HG03175 (cell line): ENCODE measurements at regions not wholly inside any gene's neighbourhood (a gene's known extent, or its start where the extent isn't known, plus 50 kb on each side); places are given as distances from the start of the nearest gene placed in this dataset.

Experiments
- ATAC-seq: cut with Tn5 transposase; IDR thresholded peaks from one replicate; pipeline ENCODE4 v1.9.1; 2021; ENCODE audit warnings: mild to moderate bottlenecking, moderate library complexity; ENCODE audit not compliant: unreplicated experiment

DNA sequence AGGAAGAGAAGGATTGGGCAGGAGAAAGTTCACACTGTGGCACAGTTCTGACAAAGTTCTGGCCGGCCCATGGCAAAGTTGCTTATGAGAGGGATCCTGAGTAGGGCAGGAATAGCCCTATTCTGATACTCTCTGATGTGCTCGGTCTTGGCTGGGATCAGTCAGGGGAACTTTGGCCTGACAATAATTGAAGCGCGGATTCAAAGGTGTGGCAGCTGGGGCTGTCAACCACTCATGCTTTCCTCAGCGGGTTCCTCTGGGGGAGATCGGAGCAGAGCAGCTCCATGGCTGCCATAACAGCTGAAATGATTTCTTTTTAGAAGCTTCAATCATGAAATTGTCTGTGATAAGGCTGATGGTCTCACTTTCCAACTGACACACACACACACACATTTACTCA lies 714.1 kb downstream of the DHX35 start:
- ATAC-seq, result no peak

DNA sequence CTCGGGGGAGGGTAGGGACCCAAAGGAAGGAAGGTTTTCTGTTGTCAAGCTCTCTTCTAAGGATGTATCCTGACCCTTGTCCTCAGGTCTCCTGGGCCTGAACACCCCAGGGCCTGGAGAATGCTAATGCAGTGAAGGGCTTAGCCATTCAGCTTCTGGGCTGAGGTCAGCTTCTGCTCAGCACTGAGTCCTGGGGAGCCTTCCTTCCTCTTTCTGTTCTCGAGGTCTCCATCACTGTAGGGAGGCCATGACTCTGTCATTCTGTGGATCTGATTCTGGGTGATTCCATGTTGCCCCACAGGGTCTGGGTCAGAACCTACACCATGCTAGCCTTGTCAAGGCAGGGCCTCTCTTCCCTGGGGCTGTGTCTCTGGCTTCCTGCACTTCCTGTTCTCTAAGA lies 712.7 kb downstream of the DHX35 start:
- no peak for ATAC-seq

DNA sequence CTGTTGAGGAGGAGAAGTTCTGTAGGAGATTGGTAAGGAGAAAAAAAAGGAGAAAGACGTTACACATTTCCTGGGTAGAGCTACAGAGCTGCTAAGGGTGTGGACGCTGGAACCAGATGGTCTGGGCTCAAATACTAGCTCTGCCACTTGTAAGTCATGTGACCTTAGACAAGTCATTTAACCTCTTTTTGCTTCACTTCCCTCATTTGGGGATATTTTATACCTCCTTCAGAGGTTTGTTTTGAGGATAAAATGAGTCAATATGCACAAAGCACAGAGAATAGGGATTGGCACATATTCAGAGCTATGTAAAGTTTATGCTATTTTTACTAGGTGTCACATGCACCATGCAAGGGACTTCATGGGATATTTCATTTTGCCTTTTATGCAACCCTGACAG lies 708.8 kb downstream of the DHX35 start:
- no peak for ATAC-seq

DNA sequence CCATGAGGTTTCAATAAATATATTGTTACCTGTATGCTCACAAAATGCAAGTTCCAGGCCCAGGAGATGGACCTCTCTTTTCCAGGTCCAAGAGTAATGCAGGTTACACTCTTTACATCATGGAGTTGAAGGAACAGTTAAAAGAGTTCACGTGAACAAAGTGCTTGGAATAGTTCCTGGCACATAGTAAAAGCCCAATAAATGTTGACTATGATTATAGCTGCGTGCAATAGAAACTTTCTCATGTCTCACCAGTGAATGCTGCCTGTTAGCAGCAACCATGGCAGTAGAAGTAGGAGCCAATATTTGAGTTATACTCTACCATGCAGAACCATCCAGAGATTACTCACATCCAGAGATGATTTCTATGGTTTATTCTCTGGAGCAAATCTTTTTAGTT lies 707.5 kb downstream of the DHX35 start:
- ATAC-seq, result no peak

DNA sequence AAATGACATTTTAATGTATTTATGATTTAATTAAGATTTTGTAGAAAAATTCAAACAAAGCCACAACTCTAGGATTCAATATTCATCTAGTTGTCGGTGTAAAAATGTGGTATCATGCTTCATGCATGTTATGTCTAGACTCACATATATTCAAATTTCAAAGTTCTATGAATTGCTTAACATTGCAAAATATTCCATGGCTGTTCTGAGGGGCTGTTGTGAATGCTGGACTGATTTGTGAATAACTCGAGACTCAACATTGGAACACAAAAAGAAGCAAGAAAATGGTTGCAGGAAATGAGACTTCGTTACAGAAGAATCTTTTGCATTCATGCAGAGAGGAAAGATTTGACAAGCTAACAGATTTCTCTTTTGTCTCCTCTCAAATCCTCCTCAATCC lies 705.9 kb downstream of the DHX35 start:
- ATAC-seq, result no peak

DNA sequence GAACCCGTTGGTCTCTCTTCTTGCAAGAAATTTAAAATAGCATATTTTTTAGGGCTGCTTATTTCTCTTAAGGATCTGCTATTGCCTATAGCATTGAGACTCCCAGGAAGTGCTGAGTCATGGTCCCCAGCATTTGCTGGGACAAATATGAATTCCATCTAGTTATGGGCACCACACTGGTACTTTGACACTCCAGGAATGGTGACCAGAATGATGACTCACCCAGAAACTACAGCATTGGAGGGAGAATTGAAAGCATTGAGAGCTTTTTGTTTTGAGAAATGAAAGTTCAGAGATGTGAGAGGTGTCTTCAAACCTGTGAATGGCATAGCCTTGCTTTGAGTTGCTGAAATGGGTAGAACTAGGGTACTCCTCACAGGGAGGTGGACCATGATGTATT lies 699.7 kb downstream of the DHX35 start:
- ATAC-seq, result no peak

DNA sequence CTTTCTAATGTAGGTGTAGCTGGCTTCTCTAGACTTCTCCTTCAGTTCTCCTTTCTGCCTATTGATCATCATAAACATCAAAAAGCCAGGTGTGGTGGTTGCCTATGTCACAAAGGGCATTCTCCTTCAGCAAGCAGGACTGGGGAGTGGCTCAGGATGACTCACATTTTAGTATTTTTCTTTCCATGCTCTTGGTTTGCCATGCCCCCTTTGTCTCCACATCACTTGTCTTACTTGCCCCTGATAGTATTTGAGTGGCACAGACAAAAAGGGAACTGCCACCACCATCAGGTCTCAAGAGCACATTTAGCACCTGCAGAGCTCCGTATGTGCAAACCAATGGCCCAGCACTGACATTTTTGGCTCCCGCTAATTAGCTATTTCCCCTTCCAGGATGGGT lies 698.8 kb downstream of the DHX35 start:
- no peak for ATAC-seq

DNA sequence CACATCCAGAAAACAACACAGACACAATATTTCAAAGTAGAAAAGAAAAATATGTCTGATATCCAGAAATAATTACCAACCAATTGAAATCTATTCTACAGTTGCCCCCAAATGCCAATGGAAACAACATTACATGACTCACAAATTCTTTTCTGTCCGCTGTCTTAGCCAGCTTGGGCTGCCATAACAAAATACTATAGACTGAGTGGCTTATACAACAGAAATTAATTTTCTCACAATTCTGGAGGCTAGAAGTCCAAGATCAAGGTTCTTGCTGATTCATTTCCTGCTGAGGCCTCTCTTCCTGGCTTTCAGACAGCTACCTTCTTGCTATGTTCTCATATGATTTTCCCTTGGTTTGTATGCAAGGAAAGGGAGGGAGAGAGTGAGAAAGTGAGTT lies 698.1 kb downstream of the DHX35 start:
- ATAC-seq, result no peak

DNA sequence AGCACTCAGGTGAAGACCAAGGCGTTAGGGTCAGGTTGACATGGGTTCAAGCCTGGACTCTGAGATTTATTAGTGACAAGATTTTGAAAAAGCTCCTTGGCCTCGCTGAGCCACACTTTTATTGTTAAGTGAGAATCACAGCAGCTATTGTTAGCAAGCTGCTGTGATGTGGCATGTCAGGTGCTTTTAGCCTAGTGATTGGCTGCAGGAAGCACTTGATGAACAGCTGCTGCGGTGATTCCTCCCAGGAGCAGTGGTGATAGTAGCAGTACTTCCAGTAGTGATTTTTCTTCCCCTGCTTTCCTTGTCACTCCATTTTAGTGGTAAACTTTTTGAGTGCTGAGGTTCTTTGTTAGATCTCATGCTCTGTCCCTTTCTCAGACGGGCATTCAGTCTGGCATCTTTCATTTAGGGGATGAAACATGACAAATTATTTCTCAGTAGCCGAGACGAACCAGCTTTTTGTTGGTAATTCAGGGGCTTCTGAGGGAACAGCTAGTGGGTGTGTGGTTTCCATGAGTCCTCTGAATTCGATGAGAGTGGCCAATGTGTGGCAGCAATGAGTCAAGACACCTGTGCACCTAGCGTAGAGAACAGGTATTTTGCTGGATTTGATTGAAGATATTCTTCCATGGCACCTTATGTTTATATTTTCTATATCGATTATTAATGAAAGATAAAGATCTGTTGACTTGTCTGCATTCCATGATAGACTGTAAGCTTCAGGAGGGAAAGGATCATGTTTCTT lies 696.7 kb downstream of the DHX35 start:
- no peak for ATAC-seq

DNA sequence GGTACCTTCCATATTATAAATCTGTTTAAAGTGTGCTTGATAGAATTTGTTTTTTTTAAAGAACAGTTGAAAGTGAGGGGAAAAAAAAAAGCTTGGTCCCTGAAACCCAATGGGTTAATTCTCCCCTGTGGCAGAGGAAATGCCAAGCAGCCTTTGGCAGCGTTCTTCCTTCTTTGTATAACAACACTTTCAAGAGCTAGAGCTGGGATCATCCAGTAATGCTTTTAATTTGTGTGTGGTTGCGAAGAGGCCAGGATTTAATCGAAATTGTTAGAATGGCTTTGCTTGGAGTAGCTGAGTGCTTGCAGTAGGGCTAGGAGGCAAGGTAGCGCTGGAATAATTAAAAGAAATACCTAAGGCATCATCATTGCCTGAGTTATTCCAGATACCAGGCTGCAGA lies 692.0 kb downstream of the DHX35 start:
- no peak for ATAC-seq

DNA sequence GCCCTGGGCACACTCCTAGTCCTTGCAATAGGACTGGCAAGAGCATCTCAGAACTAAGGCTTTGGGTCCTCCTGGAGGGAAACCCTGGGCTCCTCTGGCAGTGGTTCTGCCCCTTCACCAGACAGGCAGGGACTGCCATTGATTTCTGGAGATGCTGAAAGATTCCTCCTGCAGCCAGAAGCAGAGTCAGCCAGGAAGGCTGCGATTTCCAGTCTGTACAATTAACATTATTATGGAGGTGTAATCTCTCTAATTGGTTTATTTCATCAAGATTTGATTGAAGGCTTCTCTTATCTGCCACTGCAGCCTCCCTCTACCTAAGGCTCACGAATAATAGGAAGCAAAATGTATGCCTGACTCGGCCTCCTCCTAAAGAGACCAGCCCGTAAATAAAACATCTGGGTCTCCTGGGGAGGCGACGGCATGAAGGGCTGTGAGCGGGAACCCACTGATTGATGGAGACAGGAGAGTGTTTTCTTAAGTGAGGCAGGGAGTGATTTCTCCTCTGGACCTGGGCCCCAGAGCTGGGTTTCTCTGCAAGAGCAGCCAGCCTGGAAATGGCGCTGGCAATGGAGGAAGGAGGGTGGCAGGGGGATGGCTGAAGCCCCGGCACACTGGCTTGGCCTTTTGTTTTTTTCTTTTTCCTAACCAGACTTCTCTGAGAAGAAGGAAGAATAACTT lies 689.6 kb downstream of the DHX35 start:
- no peak for ATAC-seq

DNA sequence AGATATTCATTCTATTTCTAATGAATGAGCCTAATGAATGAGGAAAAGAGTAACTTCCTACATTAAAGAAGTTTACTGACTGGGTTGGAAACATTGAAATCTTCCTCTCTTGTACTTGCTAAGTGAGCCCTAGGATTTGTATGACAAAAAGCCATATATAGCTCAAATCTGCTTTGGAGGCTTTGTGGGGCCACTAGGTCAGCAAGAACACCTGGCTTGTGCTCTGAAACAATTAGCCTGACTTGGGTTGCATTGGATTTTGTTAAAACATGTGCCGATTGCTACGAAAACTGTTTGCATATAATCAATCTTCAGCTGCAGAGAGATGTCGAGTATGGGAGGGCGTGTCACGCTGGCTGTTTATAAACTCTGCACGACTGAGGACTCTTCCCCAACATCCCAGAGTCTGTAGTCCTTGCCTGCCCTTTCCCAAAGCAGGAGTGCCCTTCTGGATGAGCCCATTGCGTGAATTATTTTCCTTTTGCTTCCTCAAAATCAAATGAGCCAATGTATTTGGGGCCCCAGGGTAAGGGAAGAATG lies 684.8 kb downstream of the DHX35 start:
- no peak for ATAC-seq

DNA sequence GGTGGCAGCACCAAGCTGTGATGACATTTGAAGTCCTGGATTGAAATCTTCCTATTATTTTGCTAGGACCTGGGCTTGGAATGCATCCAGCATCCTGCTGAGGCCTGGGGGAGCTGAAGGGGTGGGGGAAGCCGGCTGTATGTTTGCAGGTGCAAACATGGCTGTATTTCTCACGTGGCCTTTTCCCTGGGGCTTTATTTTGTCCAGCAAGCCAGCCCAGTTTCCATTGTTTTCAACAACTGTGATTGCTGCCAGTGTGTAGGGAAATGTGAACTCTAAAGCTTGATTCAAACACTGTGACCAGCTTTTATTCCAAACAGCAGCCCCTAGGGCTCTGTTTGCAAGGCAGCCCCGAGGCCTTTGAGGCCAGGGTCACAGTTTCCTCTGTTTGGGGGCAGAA lies 683.0 kb downstream of the DHX35 start:
- no peak for ATAC-seq

DNA sequence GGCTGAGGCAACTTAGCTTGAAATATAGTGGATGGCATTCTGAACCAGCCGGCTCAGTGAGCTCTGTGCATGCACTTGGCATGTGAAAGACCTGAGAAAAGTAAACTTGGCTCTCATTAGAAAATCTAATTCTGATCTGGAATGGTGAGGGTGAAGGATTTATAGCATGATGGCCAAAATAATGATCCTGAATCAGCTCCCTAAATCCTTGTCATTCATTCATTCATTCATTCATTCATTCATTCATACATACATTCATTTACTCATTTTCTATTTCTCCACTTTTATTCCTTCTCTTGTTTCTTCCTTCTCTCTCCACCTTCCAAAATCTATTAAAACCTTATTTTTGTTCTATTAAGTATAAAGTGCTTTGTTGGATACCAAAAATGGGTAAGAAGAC lies 681.1 kb downstream of the DHX35 start:
- no peak for ATAC-seq

DNA sequence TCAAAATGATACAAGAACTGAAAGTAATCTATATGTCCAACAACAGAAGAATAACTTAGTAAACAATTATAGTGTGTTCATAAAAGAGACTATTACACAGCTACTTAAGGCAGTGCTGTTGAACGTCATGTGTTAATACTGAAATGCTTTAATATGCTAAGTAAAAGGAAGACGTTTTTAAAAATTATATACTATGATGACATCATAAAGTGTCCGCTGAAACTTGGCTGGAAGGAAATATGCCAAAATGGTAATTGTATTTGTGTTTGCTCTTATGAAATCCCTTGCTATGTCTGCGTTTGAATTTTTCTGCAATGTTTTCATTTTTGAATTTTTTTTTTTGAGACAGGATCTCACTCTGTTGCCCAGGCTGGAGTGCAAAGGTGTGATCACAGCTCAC lies 679.3 kb downstream of the DHX35 start:
- no peak for ATAC-seq

DNA sequence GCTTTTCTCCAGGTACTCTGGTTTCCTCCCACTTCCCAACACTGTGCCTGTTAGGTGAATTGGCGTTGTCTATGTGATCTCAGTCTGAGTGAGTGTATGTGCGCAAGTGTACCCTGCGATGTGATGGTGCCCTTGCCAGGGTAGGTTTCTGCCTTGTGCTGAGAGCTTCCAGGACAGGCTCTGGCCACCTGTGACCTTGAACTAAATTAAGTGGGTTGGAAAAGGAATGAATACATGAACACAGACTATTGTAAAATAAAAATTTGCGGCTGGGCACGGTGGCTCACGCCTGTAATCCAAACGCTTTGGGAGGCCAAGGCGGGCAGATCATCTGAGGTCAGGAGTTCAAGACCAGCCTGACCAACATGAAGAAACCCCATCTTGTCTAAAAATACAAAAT lies 678.0 kb downstream of the DHX35 start:
- ATAC-seq, result no peak

DNA sequence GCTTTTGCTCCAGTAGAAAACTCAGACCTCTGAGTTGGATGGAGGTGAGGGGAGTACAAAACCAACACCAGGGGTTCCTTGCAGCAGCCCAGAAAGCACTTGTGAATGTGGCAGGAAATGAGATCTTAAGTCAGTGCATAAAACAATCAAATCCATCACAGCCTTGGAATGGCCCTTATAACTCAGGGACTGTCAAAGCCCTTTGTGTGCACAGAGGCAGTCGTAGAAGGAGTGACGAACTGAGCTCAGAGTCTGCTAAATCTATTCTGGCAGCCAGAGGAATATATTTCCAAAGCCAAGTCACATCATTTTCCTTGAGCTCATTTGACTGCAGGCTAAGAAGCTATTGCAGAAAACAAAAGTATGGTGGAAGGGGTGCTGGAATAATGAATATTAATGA lies 676.6 kb downstream of the DHX35 start:
- no peak for ATAC-seq

DNA sequence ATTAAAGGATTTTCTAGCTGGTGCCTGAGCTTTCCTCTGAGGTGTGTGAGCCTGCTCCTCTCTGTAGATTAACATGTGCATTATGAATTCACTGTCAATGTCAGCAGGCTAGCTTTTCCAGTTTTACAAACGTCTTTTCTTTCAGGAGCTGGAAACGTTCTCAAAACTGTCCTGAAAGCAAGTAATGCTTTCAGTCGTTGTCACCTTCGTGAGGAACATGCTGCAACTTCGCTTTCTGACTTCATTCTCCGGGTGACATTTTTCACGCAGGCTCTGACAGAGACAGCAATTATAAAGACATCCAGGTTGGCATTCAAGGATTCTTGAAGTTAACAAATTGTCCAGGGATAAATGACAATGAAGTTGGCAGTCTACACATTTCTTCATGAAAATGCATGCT lies 671.5 kb downstream of the DHX35 start:
- ATAC-seq, result no peak

DNA sequence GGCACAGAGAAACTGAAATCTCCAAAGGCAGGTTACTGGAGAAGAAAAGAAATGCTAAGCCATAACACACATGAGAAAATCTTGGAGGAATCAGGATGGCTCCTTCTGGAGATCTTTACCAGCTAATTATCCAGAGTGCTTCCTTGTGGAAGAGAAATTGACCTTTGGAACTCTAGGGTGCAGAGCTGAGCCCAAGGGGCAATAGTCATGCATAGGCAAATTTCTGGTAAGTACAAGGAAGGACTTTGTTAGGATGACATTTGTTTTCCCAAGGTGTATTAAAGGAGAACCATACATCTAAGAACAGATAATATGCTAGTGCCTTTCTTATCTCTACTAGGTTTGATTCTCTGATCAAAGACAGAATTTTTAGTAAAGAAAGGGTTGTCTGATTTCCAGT lies 670.6 kb downstream of the DHX35 start:
- no peak for ATAC-seq

DNA sequence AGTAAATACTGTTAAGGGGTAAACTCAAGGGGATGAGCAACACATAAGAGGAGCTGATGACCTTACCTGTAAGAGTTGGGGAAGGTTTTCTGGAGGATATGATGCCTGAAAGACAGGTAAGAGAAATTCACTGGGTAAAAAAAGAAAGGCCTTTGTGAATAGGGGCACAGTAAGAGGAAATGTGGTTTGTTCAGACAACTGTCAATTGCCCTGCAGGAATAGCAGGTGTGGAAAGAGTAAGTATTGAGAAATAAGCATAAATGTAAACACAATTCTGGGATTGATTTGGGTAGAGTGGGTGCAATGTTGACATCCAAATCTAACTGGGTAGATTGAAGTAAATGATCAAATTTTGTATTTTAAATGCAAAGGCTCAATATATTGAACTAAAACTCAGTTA lies 670.0 kb downstream of the DHX35 start:
- no peak for ATAC-seq

DNA sequence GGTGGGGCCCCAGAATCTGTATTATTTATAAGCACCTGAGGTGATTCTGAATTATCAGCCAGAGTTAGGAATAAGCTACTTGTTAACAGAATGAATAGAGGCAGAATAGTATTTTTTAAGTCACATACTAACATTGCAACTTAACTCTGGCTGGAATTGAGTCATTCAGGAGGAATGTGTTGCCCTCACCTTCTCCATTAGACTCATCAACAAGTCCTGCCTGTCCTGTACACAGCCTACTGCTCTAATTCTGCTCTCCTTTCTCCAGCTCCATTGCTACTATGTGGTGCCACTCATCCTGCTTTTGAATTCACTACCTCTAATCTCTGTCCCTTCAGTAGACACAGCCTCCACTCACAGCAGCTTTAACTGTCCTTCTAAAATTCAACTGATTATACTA lies 669.4 kb downstream of the DHX35 start:
- ATAC-seq, result no peak

DNA sequence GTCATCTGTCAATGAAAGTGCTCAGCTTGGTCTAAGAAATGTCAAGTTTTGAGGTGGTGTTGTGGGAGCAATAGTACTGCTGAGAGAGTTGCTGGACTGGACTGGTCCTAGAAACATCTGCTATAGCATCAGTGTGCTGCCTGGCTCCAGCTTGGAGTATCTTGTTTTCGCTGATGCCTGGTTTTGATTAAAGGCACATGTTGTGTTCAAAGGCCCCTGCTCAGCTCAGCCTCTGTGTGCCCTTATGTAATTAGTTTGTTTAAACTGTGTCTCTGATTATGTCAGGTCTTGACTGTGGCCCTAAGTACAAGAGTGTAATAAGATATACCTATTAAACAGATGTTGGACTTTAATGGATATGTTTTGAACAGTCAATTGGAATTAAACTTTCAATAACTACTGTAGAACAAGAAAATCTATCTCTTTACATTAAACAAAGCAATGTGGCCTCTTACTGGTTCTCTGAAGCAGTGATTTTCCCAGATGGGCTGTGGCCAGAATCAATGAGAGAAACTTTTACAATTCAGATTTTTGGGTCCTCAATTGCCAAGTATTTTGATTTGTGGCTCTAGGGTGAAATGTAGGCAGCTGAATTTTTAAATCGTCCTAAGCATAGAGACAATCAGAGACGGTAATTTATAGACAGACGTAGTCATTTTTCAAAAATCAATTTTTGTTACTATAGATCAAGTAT lies 668.2 kb downstream of the DHX35 start:
- no peak for ATAC-seq
